ENCODE measurements at regions not wholly inside any gene's neighbourhood (a gene's known extent, or its start where the extent isn't known, plus 50 kb on each side); places are given as distances from the start of the nearest gene placed in this dataset.

DNA sequence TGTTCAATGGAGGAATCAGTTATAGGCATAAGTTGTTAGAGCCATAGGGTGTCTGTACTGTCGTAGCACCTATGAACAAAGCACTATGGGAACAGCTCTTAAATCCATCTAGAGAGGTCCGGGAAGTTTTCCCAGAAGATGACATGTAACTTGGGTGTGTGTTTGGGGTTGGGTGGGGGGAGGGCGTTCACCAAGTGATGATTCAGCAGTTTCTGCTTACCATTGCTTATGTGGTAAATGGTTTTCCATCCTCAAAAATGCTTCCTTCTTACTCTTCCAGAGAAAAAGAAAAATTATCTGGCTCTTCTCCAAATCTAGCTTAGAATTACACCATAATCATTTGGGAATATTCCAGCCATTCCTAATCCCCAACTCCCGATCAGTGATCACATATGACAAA is 361.1 kb upstream of the ZNF521 start:
- no peak for TF ChIP-seq POLR2A (IDR thresholded peaks at IDR 0.05; ENCODE audit: low read depth, low read length)
- no peak for TF ChIP-seq FOS (IDR thresholded peaks at IDR 0.05; ENCODE audit: borderline replicate concordance, insufficient read depth, low read length)
- TF ChIP-seq CTCF (IDR thresholded peaks at IDR 0.05; ENCODE audit: extremely low read depth in 1 of 2, insufficient read depth in 1 of 2, low read depth in 1 of 2, low read length in 2 of 2): no peak
